HEK293 (cell line): ENCODE measurements at regions not wholly inside any gene's neighbourhood (a gene's known extent, or its start where the extent isn't known, plus 50 kb on each side); places are given as distances from the start of the nearest gene placed in this dataset.
"Not testable (repeated sequence)": the region's sequence is repeated elsewhere in the genome, so short reads cannot be mapped to it uniquely, and the experiment has no call there.

Experiments used
- BCL11A ChIP-seq: fragments of 450-650 bp; formaldehyde crosslinking; IDR thresholded peaks from 2 replicates; pipeline ENCODE4 v1.5.1; 2016; ENCODE audit warnings: low read depth, missing biosample characterization, missing genetic modification characterization
- CTCF ChIP-seq: fragments of 450-650 bp; formaldehyde crosslinking; IDR thresholded peaks from 2 replicates; pipeline ENCODE4 v1.5.1; 2016; ENCODE audit warnings: missing biosample characterization, missing genetic modification characterization
- REPIN1 ChIP-seq: fragments of 450-650 bp; formaldehyde crosslinking; IDR thresholded peaks from 2 replicates; pipeline ENCODE4 v1.5.1; 2017; ENCODE audit warnings: missing biosample characterization, missing genetic modification characterization, low read depth
- REST ChIP-seq: fragments of 450-650 bp; formaldehyde crosslinking; IDR thresholded peaks from 2 replicates; pipeline ENCODE4 v1.5.1; 2016; ENCODE audit warnings: missing biosample characterization, missing genetic modification characterization
- TSHZ1 ChIP-seq: fragments of 450-650 bp; formaldehyde crosslinking; IDR thresholded peaks from 2 replicates; pipeline ENCODE4 v1.5.1; 2016; ENCODE audit warnings: missing biosample characterization, missing genetic modification characterization, borderline replicate concordance
- ZBTB6 ChIP-seq: fragments of 450-650 bp; formaldehyde crosslinking; IDR thresholded peaks from 2 replicates; pipeline ENCODE4 v1.5.1; 2017; ENCODE audit warnings: missing biosample characterization, missing genetic modification characterization
- ZNF148 ChIP-seq: fragments of 450-650 bp; formaldehyde crosslinking; IDR thresholded peaks from 2 replicates; pipeline ENCODE4 v1.5.0; 2017; ENCODE audit warnings: missing biosample characterization, missing genetic modification characterization, borderline replicate concordance
- ZNF768 ChIP-seq: fragments of 450-650 bp; formaldehyde crosslinking; IDR thresholded peaks from 2 replicates; pipeline ENCODE4 v1.5.1; 2018; ENCODE audit warnings: missing biosample characterization, mild to moderate bottlenecking, missing genetic modification characterization
- ZNF837 ChIP-seq: fragments of 450-650 bp; formaldehyde crosslinking; IDR thresholded peaks from 2 replicates; pipeline ENCODE4 v1.5.1; 2016; ENCODE audit warnings: missing biosample characterization, missing genetic modification characterization

- TF ChIP-seq CTCF (tag by site-specific recombination); ZNF768 (tag by site-specific recombination); ZBTB6 (tag by site-specific recombination); TSHZ1 (tag by site-specific recombination); REPIN1; BCL11A (tag by site-specific recombination); ZNF148 (tag by site-specific recombination); REST (tag by site-specific recombination); ZNF837 (tag by site-specific recombination): not testable (repeated sequence)
These were observed 251.7 kb downstream of the LAS1L start for GRCh38 chrX:65282905-65283304.
